ENCODE measurements at regions not wholly inside any gene's neighbourhood (a gene's known extent, or its start where the extent isn't known, plus 50 kb on each side); places are given as distances from the start of the nearest gene placed in this dataset.

GRCh38 chr12:98162906-98163678 is 352.3 kb upstream of the TMPO start:
- H3K4me3 ChIP-seq (ENCODE audit: low read length) = no peak overlapping the region
- no peak for DNase-seq (ENCODE audit: low read depth)
- TF ChIP-seq CTCF (IDR thresholded peaks at IDR 0.05; ENCODE audit: insufficient read depth, low read depth, low read length, missing control alignments) = no peak

- DNase-seq (ENCODE audit: low read depth) = no peak
- H3K4me3 ChIP-seq (ENCODE audit: low read length) = no peak overlapping the region
- no peak for TF ChIP-seq CTCF (IDR thresholded peaks at IDR 0.05; ENCODE audit: insufficient read depth, low read depth, low read length, missing control alignments)
These were observed 343.1 kb upstream of the TMPO start for GRCh38 chr12:98172304-98172703.

- no peak for TF ChIP-seq CTCF (IDR thresholded peaks at IDR 0.05; ENCODE audit: insufficient read depth, low read depth, low read length, missing control alignments)
- H3K4me3 ChIP-seq (ENCODE audit: low read length) = no peak overlapping the region
These were observed 342.6 kb upstream of the TMPO start for GRCh38 chr12:98172801-98173200.

GRCh38 chr12:98173773-98174427 is 341.5 kb upstream of the TMPO start:
- no peak for TF ChIP-seq CTCF (IDR thresholded peaks at IDR 0.05; ENCODE audit: insufficient read depth, low read depth, low read length, missing control alignments)
- H3K4me3 ChIP-seq (ENCODE audit: low read length) = no peak overlapping the region
- DNase-seq (ENCODE audit: low read depth) = no peak

More at GRCh38 chr12:98172801-98173200, 342.6 kb upstream of the TMPO start:
- DNase-seq (ENCODE audit: low read depth) = no peak

GRCh38 chr12:98174428-98174809 is 341.0 kb upstream of the TMPO start:
- DNase-seq (ENCODE audit: low read depth) = no peak
- no peak for TF ChIP-seq CTCF (IDR thresholded peaks at IDR 0.05; ENCODE audit: insufficient read depth, low read depth, low read length, missing control alignments)
- H3K4me3 ChIP-seq (ENCODE audit: low read length) = no peak overlapping the region

- no peak for TF ChIP-seq CTCF (IDR thresholded peaks at IDR 0.05; ENCODE audit: insufficient read depth, low read depth, low read length, missing control alignments)
- H3K4me3 ChIP-seq (ENCODE audit: low read length) = no peak overlapping the region
- no peak for DNase-seq (ENCODE audit: low read depth)
These were observed 337.3 kb upstream of the TMPO start for GRCh38 chr12:98178126-98178525.
